ENCODE measurements at regions not wholly inside any gene's neighbourhood (a gene's known extent, or its start where the extent isn't known, plus 50 kb on each side); places are given as distances from the start of the nearest gene placed in this dataset.

DNA sequence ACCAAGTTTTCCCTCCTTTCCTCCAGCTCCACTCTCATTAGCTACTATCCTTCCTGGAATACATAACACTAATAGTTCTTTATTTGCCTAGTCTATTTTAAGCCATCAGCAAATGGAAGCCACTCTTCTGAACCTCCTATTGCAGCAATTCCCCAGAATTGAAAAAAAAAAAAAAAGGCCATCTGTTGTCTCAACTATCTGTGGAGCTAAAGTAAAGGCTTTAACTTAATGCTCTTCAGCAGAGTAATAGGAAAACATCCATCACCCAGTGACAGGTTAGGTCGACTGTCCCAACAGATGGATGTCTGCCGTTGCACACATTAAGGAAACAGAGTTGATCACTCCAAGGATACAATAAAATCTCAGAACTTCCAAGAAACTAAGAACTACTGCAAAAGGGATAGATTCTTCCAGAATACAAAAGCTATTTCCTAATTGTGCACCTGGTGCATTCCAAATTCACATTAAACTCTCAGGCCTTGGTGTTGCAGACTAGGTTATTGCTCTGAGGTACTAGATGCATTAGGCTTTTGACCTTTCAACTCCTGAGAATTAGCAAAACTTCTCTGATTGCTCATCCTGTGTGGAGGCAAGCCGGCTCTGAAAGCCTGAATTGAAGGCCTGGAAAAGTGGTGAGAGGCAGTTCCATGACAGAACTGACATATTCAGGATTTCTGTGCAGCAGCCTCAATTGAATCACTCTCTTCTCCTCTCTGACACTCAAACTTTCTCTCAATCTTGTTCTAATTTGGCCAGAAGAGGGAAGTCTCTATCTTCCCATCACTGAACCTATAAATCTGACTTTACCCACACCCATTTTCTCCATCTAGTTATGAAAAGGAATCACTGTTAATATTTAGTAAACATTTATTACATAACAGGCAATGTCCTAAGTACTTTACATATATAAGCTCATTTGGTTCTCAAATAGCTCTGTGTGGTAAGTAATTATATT, 238.4 kb upstream of the HMGA2 start:
- DNase-seq (ENCODE audit: low read depth, low spot score), result no peak

DNA sequence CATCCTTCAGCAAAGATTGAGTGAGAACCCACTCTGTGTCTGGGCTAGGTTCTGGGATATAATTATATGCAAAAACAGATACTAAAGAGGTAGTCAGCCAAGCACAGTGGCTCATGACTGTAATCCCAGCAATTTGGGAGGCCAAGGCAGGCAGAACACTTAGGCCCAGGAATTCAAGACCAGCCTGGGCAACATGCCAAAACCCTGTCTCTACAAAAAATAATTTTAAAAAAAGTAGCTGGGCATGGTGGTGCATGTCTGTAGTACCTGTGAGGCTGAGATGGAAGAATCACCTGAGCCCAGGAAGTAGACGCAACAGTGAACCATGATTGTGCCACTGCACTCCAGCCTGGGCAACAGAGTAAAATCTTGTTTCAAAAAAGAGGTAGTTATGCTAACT, 237.5 kb upstream of the HMGA2 start:
- DNase-seq (ENCODE audit: low read depth, low spot score), result no peak
- in situ Hi-C loops (cut with HindIII; ENCODE audit: low pct_unique_long_range_greater_than_20kb, low sequenced_read_pairs), result no loop called here

More for the DNA sequence above, 238.4 kb upstream of the HMGA2 start:
- in situ Hi-C loops (cut with HindIII; ENCODE audit: low pct_unique_long_range_greater_than_20kb, low sequenced_read_pairs), result no loop called here

DNA sequence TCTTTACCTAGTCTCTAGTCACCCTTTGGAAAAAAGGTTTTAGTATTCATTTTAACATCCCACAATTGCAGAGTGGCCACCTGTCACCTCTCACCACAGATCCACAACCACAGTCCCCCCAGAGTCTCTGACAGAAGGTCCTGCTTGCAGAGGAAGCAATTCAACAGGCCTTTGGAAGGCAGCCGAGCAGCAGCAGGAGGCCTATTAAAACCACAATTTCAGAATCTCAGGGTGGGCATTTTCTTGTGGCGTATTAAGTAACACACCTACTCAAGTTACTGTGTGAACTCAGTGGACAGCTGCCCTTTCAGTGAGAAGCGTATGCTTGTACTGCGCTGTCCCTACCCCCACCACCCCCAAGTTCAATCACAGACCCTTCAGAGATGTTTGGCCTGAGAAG, 234.0 kb upstream of the HMGA2 start:
- in situ Hi-C loops (cut with HindIII; ENCODE audit: low pct_unique_long_range_greater_than_20kb, low sequenced_read_pairs), result no loop called here
- no peak for DNase-seq (ENCODE audit: low read depth, low spot score)

DNA sequence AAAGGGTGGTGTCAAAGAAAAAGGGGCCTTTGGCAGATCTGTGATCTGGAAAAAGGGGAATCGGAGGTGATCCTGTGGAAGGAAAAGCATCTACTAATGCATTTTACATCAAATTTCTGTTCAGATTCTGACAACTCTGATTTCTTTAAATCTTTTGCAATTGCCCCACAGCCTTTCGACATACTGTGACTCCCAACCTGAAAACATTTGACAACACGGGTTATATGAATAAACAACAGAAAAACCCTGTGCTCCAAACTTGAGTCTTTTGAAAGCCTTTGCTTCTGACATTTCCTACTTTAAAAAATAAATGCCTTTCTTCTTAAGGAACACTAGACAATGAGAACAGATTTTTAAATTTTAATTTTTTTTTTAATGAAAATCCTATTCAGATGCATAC, 231.9 kb upstream of the HMGA2 start:
- DNase-seq (ENCODE audit: low read depth, low spot score), result no peak
- in situ Hi-C loops (cut with HindIII; ENCODE audit: low pct_unique_long_range_greater_than_20kb, low sequenced_read_pairs), result no loop called here

DNA sequence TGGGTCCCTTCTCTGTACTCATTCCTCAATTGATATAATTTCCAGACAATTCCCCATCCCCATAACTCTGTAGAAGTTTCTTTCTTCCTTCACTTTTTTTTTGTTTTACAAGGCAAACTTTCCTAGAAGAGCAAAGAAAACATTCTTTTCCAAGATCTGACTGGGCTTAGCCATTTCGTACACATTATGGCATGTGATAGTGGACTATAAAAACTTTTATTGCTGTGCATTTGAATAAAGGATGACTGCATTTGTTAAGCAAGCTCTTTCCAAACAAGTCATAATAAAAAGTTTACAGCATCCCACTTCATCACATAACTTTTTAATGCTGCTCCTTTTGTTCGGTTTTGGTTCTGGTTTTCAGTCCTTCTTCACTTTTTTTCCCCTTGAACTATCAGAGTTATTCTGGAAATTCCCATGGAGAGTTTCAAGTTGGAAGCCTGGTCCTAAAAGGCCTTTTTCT, 231.0 kb upstream of the HMGA2 start:
- in situ Hi-C loops (cut with HindIII; ENCODE audit: low pct_unique_long_range_greater_than_20kb, low sequenced_read_pairs), result no loop called here
- DNase-seq (ENCODE audit: low read depth, low spot score), result no peak

DNA sequence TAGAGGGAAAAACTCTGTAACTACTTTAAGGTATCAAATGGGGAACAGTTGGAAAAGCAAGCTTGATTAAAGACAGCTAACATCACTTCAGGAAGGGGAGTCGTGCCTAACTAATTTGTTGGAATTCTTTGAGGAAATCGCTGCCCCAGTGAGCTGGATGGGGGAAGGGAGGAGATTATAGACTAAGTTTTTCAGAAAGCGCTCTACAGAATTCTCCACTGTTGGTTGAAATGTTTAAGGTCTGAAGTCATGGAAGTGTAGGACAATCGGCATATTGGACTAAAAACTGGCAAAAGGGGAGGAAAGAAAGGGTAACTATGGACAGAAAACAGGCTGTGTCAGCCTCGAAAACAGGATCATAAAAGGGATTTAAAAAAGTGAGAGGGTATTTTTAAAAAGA, 229.9 kb upstream of the HMGA2 start:
- no peak for DNase-seq (ENCODE audit: low read depth, low spot score)
- in situ Hi-C loops (cut with HindIII; ENCODE audit: low pct_unique_long_range_greater_than_20kb, low sequenced_read_pairs), result no loop called here

DNA sequence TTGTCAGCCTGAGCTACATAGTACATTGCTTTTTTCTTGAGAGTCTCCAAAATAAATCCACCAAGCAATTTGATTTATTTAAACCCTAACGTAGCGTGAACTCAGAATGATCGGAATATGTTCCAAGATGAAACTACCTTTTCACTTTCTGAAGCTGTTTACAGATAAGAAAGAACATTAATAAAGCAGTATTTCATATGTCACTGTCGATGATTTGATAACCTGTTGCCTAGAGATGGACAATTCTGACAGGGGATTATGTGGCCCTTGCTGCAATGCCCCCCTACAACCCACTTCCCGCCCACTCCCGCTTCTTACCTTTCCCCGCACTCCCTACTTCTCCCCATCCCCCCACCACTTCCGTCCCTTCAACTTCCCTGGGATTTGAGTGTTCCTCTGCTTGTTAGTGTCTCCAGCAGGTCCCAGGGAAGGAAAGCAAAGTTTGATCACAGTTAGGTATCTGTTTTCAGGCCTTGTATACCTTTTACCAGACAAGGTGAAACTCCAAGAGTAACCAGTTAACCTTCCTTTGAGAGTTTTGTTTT, 229.2 kb upstream of the HMGA2 start:
- in situ Hi-C loops (cut with HindIII; ENCODE audit: low pct_unique_long_range_greater_than_20kb, low sequenced_read_pairs), result no loop called here

DNA sequence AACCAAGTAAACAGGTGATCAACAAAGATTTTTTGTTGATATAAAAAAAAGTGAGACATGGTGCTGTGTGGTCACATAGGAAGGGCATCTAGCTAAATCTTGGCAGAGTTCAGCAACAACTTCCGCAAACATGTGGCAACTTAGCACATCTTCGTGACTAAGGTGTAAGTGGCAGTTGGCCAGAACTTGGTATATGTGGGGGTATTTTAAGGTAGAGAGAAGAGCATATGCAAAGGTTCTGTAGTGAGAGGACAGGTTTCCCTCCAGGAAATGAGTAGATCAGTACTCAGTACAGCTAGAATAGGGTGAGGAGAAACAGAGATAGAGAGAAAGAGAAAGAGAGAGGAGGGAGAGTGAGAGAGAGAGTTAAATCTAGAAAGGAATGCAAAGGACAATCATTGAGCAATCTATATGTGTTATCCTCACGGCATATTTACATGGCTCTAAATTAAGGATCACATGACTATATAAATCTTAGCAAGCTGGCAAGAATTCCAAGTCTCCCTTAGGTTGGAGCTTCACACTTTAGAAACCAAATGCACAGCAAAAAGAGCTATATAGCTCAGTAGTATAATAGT, 227.7 kb upstream of the HMGA2 start:
- DNase-seq (ENCODE audit: low read depth, low spot score), result no peak

More for the DNA sequence above, 229.2 kb upstream of the HMGA2 start:
- DNase-seq (ENCODE audit: low read depth, low spot score), result no peak

DNA sequence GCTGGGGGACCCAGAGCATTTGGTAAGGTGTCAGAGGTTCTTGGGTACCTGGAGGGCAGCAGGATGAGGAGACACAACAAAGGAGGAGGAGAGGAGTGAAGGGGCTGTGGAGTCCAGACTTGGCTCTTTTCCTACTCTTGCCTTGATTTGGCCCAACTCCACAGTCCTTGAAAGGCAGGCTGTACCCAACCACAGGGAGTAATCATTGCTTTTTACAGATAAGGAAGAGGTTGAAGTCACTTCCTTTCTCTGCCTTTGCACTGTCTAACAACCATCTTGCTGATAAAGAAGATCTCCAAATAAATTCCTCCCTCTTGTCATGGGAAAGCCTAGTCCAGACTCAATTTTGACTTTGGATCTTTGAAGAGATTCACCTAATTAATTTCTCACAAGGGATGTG, 226.8 kb upstream of the HMGA2 start:
- no peak for DNase-seq (ENCODE audit: low read depth, low spot score)
- in situ Hi-C loops (cut with HindIII; ENCODE audit: low pct_unique_long_range_greater_than_20kb, low sequenced_read_pairs), result no loop called here

More for the DNA sequence above, 227.7 kb upstream of the HMGA2 start:
- in situ Hi-C loops (cut with HindIII; ENCODE audit: low pct_unique_long_range_greater_than_20kb, low sequenced_read_pairs), result no loop called here

DNA sequence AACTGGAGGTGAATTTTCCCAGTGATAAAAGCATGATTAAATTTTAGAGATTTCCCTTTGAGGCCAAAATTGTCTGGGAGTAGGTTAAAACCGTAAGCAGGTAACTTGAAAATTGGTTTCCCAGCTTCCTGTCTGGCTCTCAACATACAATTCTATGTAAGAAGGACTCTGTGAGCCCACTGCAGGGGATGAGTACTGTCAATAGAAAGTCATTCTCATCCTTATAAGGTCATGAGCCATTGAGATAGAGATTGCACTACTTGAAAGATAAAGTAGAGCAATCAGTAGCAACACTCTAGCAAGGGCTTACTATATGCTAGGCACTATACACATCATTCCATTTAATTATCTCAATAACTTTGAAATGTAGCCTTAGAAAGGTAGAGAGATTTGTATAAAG, 225.6 kb upstream of the HMGA2 start:
- DNase-seq (ENCODE audit: low read depth, low spot score), result no peak
- in situ Hi-C loops (cut with HindIII; ENCODE audit: low pct_unique_long_range_greater_than_20kb, low sequenced_read_pairs), result no loop called here

DNA sequence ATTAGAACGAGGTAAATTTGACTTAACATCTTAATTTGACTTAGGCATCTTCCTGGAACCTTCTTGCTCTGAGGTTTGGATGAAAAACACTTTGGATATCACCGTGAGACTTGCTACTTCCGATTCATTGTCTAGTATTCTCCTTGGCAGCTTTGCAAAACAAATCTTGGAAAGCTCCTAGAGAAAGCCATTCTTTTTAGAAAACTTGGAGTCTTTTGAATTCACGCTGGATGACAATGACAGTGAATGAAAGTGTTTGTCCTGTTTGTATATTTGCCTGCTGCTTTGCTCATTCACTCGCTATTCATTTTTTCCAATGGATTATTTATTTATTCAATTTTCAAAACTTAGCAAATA, 222.1 kb upstream of the HMGA2 start:
- in situ Hi-C loops (cut with HindIII; ENCODE audit: low pct_unique_long_range_greater_than_20kb, low sequenced_read_pairs), result no loop called here
- DNase-seq (ENCODE audit: low read depth, low spot score), result no peak

DNA sequence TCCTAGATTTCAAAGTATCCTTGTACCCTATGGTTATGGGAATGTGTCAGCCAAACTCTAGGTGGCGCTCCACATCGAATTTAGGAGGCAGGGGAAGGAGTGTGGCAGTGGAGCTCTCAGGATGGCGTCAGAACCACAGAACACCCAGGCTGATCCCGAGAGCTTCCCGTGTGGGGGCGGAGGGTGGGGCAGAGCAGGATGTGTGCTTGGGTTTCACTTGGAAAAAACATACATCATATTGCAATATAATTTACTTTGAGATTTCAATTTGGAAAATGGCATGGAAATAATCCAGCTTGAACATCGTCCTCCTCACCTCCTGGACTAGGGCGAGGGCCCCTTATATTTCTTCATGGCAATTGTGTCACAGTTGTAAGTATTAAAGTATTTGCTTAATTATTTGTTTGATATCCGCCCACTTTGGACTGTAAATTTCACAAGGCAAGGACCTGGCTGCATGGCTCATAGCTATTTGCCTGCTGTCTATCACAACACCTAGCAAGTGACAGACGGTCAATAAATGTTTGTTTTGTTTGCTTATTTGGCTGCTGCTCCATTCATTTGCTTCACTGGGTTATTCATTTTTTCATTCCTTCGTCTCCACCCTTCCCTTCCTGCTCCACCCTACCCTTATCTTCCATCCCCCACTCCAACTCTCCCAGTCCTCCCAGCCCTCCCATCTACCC, 221.5 kb upstream of the HMGA2 start:
- DNase-seq (ENCODE audit: low read depth, low spot score), result peak; percentile 95
- in situ Hi-C loops (cut with HindIII; ENCODE audit: low pct_unique_long_range_greater_than_20kb, low sequenced_read_pairs), result no loop called here

DNA sequence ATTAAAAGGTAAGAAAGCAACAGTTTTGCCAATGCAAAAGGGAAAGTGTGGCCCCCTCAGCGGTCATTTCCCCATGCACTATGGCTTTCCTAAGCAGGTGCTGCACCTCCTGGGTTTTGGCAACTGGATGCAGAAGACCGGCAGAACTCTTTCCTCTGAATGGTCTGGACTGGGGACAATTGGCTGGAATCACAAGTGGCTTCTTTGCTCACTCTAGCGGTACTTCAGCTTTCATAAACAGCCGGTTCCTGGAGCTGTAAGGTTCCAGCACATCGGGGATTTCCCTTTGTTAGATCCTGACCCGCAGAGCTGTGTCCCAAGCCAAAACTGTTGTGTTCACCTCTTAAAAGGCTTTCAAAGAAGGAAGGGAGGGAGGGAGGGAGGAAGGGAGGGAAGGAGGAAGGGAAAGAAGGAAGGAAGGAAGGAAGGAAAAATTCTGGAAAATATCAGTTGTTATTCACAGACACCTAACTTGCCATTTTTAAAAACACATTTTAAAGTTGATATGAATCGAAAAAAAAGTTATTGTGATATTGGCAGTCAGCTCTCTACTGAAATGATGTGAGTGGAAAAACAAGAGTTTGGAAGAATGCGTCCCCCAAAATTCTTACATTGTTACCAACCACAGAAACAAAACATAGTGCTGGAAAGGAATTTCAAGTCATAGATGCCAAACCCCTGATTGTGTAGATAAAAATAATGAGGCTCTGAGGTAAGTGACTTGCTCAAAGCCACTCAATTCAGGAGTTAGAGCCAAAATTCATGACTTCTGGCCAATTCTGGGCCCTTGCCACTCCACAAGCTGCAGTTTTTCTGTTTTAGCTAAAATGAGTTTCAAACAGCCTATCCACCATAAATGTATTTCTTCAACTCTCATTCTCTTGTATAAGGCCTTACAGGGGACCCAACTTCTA, 220.6 kb upstream of the HMGA2 start:
- in situ Hi-C loops (cut with HindIII; ENCODE audit: low pct_unique_long_range_greater_than_20kb, low sequenced_read_pairs), result no loop called here
- DNase-seq (ENCODE audit: low read depth, low spot score), result peak; percentile 64

DNA sequence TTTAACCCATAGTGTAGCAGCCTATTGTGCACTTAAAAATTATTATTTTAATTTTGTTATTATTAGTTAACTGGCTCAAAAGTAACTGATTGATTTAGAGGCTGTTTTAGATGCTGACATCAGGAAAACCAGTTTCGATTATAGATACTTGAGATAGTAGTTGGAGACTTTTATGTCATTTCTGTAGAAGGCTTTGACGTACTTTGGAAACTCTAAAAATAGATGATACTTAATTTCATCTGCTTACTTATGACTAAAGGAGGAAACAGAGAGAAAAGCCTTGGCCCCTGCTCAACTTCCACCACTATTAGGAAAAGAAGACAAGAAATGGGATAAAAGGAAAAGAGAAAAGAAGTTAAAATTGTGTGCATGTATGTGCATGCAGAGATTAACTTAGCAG, 219.3 kb upstream of the HMGA2 start:
- in situ Hi-C loops (cut with HindIII; ENCODE audit: low pct_unique_long_range_greater_than_20kb, low sequenced_read_pairs), result no loop called here
- no peak for DNase-seq (ENCODE audit: low read depth, low spot score)

DNA sequence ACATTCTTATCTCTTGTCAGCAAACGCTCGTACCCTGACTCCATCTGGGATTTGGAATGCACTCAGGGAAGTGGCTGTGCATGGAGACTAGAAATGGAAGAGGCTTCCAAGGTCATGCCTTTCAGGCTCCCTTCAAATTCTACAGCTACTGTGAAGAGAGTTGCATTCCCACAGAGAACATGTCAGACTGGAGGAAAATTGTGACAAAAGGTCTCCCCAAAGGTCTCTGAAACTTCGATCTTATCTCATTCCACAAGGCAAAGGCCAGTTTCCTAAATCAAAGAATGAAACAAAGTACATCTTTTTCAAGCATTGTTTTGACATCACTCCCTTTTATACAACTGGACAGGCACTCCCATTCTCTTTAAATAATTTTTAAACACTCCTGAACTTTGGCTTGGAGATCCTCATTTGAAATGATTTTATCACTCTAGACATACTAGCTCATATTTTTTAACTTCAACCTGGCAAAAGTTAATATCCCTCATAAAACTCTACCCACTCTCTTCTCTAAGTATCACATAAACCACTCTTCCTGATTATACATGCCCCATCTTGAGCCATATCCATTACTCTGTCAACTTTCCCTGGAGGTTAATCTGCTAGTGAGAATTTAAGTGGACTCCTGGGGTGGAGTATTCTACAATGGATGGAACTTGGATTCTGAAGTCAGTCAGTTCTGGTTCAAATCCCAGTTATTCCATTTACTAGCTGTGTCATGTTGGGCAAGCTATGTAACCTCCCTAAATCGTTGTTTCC, 218.1 kb upstream of the HMGA2 start:
- in situ Hi-C loops (cut with HindIII; ENCODE audit: low pct_unique_long_range_greater_than_20kb, low sequenced_read_pairs), result no loop called here

DNA sequence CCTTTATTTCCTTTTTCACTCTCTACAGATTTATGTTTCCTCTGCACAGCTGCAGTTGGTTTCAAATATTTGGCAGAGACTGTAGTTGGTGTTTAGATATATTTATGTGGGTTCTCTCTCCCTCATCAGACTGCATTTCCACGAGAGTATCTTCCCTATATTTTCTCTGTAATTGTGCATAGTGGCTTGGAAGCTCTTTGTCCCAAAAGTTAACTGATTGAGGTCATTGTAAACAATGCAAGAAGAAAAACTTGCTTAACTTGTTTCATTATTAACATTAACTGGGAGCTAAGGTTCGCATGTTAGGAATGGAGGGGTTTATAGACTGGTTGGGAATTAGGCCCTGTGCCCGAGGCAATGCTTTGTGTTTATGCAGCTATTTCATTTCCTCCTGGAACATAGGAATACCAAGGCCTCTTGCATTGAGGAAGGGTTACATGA, 216.9 kb upstream of the HMGA2 start:
- in situ Hi-C loops (cut with HindIII; ENCODE audit: low pct_unique_long_range_greater_than_20kb, low sequenced_read_pairs), result no loop called here
- no peak for DNase-seq (ENCODE audit: low read depth, low spot score)

More for the DNA sequence above, 218.1 kb upstream of the HMGA2 start:
- DNase-seq (ENCODE audit: low read depth, low spot score), result no peak
